GM21367 (cell line): ENCODE measurements at regions not wholly inside any gene's neighbourhood (a gene's known extent, or its start where the extent isn't known, plus 50 kb on each side); places are given as distances from the start of the nearest gene placed in this dataset.

Experiments
- ATAC-seq: cut with Tn5 transposase; IDR thresholded peaks from one replicate; pipeline ENCODE4 v1.9.1; 2021; ENCODE audit not compliant: unreplicated experiment

DNA sequence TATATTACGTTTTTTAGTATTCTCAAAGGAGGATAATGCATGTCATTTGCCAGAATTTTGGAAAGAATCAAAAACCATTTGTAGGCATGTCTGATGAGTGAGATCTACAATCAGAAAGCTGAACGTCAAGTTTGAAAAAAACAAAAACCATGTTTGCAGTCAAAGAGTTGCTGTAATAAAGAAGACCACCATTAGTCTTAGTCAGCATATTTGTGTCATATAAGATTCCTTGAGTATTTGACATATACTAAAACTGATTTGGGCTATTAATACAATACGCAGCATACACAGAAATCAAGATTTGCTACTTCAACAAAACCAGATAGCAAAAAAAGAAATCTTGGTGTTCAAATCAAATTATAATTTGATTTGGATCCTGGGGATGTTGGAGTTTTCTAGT, 247.5 kb downstream of the SAMD5 start:
- ATAC-seq, result no peak

- ATAC-seq, result no peak
Measured at GRCh38 chr6:147756891-147757290, 248.4 kb downstream of the SAMD5 start.

GRCh38 chr6:147757291-147757690, 248.8 kb downstream of the SAMD5 start:
- no peak for ATAC-seq

DNA sequence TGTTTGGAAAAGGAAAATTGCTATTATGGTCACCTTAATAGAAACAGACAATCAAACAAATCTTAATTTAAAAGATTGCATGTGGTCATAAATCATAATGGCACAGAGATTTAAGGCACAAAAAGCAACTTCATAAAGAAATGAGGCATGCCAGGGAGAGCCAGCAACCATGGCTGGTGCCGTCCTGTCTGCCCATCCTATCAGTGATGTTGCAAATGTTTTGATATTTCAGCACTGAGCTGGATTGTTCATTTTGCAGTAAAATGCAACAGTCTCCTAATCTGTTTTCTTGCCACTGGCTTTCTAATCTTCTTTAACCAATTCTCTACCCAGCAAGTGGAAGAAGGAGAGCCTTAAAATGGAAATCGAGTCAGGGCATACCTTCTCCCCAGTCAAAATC, 249.8 kb downstream of the SAMD5 start:
- ATAC-seq, result no peak

DNA sequence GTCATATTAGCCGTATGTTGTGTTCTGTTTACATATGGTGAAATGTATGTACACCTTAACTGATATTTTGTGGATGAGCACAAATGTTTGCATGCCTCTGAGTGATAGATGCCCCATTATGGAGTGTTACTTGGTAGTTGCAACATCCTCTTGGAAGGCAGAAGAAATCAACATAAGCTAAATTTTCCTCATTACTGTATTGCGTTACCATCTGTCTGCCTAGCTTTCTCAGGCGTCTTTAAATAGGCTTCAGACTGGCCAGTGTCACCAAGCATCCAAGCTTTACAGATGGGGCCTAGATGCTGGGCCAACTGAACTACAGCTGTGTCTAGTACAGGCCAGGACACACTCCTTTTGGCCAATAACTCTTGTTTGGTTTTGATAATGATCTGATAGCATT, 250.6 kb downstream of the SAMD5 start:
- no peak for ATAC-seq

GRCh38 chr6:147759536-147759935, 251.0 kb downstream of the SAMD5 start:
- ATAC-seq, result no peak

DNA sequence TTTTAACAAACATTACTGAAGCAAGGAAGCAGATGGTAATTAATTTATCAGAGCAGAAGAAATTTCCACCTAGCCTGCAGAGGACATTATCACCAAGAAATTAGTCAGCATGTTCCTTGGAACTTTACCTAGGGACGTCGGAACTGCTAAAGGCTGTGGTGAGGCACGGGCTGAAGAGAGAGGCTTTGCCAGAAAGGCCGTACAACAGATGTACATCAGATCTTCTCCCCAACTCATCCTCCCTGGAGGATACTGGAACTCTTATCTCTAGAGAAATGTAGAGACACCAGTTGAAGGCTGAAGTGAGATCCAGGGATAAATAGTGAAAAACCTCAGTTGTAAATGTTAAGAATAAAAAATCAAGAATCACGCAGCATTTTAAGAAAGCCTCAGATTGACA, 257.1 kb downstream of the SAMD5 start:
- no peak for ATAC-seq

- ATAC-seq, result no peak
Measured at GRCh38 chr6:147768969-147769368, 260.5 kb downstream of the SAMD5 start.

- ATAC-seq, result no peak
Measured at GRCh38 chr6:147769496-147770087, 261.1 kb downstream of the SAMD5 start.

GRCh38 chr6:147770221-147770620, 261.7 kb downstream of the SAMD5 start:
- no peak for ATAC-seq

DNA sequence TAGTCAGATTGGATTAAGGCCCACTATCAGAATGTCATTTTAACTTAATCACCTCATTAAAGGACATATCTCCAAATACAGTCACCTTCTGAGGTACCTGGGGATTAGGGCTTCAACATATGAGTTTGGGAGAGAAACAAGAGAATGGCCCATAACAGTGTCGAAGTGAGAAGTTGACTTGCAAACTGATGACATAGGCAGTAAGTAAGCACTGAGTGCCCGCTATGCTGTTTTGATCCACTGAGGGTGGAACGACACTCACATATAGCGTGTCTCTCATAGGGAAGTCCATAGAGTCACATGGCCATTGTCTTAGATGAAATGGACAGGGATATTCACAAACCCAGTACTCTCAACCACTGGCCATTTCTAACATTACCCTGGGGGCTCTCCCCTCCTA, 264.2 kb downstream of the SAMD5 start:
- no peak for ATAC-seq

- no peak for ATAC-seq
Measured at GRCh38 chr6:147774856-147775255, 266.4 kb downstream of the SAMD5 start.

GRCh38 chr6:147776631-147777213, 268.2 kb downstream of the SAMD5 start:
- ATAC-seq, result no peak

- no peak for ATAC-seq
Measured at GRCh38 chr6:147779624-147780023, 271.1 kb downstream of the SAMD5 start.

- no peak for ATAC-seq
Measured at GRCh38 chr6:147782302-147782701, 273.8 kb downstream of the SAMD5 start.

DNA sequence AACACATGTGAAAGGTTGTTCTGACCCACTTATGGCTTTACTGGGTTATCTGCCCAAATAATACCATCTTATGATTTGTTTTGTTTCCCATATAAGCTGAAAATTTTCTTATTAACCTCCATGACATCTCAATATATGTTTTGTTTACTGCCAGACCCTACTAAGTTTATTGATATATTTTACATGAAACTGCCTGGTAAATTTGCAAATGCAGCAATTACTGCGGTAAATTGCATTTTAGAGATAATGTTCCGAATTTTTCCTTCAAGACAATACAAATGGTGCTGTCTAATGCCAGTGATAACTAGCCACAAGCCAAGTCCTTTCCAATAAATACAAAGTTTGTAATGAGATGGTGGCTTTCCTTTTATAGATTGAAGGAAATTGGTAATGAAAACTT, 275.9 kb downstream of the SAMD5 start:
- ATAC-seq, result no peak

DNA sequence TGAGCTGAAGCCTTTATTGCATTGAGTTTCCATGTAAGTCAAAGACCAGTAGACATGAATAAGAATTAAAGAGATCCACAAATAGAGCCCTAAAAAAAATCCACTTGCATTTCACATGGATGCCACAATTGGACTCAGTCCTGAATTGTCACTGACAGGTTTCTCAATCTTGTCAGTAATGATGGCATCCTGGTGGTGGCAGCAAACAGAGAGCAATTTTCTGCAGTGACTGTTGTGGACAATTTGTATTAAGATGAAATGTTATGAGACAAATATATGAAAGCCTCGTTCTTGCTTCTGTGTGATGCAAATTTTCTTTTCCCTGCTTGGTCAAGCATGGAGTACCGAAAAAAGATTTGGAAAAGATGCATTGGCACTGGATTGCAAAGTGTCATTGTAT, 278.9 kb downstream of the SAMD5 start:
- no peak for ATAC-seq

- ATAC-seq, result no peak
Measured at GRCh38 chr6:147789430-147789947, 281.0 kb downstream of the SAMD5 start.

DNA sequence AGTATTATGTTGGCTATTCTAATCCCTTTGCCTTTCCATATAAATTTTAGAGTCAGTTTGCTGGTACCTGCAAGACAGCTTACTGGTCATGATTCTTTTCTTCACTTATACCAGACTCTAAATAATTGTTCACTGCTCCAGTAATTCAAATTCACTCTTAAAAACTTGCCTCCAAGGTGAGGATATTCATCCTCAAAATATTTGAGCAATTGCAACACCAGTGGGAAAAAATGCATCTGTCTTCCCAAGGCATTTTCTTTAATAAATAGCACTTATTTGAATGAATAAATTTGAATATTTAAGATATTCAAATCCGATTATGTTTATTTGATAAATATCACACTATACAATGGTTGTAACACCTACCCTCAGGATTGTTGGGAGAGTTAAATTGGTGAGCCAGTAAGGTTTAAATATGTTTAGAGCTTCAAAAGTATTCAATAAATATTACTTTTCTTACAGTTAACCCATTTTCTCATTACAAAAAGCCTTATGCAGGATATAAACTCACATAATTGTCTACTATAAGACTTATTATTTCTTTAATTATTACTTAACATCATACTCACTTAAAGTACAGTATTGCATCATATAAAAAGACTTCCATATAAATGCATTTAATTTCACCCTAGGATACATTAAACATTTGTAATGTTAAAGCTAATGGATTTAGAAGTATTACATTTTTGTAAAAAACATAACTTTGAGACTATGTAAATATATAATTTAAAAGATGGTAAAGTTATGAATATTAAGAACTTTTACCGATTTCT, 285.6 kb downstream of the SAMD5 start:
- no peak for ATAC-seq

DNA sequence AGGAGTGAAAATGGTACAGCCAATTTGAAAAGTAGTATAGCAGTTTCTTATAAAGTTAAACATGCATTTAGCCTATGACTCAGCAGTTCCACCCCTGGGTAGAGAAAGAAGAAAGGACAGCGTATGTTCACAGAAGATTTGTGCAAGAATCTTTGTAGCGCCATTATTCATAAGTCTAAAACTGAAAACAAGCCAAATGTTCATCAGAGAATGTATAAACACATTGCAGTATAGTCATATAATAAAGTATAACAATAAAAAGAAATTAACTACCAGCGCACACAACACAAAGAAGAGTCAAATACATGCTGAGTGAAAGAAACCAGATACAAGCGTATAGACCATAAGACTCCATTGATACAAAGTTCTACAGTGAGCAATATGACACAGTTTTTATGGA, 294.0 kb downstream of the SAMD5 start:
- ATAC-seq, result no peak

DNA sequence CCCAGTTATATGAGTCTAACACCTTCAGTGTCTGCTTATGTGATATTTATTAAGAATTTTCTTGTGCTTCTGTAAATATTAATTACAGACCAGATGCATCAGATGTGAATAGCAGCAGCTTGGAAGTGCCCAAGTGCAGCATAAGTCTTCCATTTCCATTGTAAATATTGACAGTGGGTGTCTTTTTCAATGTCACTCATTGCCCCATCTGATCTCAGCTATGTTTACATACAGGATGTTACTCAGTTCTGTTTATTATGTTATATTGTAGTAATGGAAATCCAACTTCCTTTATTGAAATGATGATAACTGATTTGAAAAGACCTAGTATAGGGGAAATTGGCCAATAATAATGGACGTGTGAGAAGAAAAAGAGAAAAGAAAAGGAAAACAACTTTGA, 296.7 kb downstream of the SAMD5 start:
- ATAC-seq, result no peak

GRCh38 chr6:147806697-147807096, 298.2 kb downstream of the SAMD5 start:
- ATAC-seq, result no peak
